H1 (cell line): ENCODE measurements at regions not wholly inside any gene's neighbourhood (a gene's known extent, or its start where the extent isn't known, plus 50 kb on each side); places are given as distances from the start of the nearest gene placed in this dataset.

Source experiments
- BRCA1 ChIP-seq: IDR thresholded peaks from 2 replicates; pipeline ENCODE4 v1.6.1; 2012; ENCODE audit warnings: low read depth, low read length, improper control_type of control experiment
- CTCF ChIP-seq, 3 experiments: IDR thresholded peaks; 1 replicate in 2 of 3; 2 replicates in 1 of 3; pipeline versions ENCODE4 v1.5.1 to v1.6.1; 2011; ENCODE audit warnings: low read length in 3 of 3, mild to moderate bottlenecking in 3 of 3, inconsistent platforms in 2 of 3, low read depth in 1 of 3, moderate library complexity in 1 of 3; ENCODE audit not compliant: insufficient read depth in 1 of 3; ENCODE audit errors: control extremely low read depth in 1 of 3
- POLR2A ChIP-seq, 2 experiments: IDR thresholded peaks; 1 replicate in 1 of 2; 2 replicates in 1 of 2; pipeline ENCODE4 v1.6.1; 2011; ENCODE audit warnings: low read depth in 2 of 2, low read length in 2 of 2, mild to moderate bottlenecking in 2 of 2; ENCODE audit errors: control extremely low read depth in 1 of 2
- POLR2AphosphoS5 ChIP-seq: IDR thresholded peaks from 2 replicates; pipeline ENCODE4 v1.6.1; 2011; ENCODE audit warnings: low read depth, low read length
- RAD21 ChIP-seq, 2 experiments: IDR thresholded peaks in 1 of 2; conservative IDR thresholded peaks in 1 of 2; 2 replicates each; pipeline ENCODE4 v1.6.1; 2011; ENCODE audit warnings: low read depth in 2 of 2, low read length in 2 of 2, improper control_type of control experiment in 1 of 2, inconsistent platforms in 1 of 2, mild to moderate bottlenecking in 1 of 2, moderate library complexity in 1 of 2
- RFX5 ChIP-seq: IDR thresholded peaks from 2 replicates; pipeline ENCODE4 v1.6.1; 2011; ENCODE audit warnings: low read depth, low read length, improper control_type of control experiment, borderline replicate concordance
- SP1 ChIP-seq: IDR thresholded peaks from 2 replicates; pipeline ENCODE4 v1.6.1; 2011; ENCODE audit warnings: low read depth, low read length
- TAF1 ChIP-seq: IDR thresholded peaks from 2 replicates; pipeline ENCODE4 v1.6.1; 2011; ENCODE audit warnings: mild to moderate bottlenecking, low read depth, low read length

- TF ChIP-seq BRCA1: no peak
- TF ChIP-seq POLR2AphosphoS5: no peak
- no peak for TF ChIP-seq RFX5
- TF ChIP-seq CTCF (IDR thresholded peaks at IDR 0.05; ENCODE audit: control extremely low read depth in 1 of 3, insufficient read depth in 1 of 3, low read depth in 1 of 3, low read length in 3 of 3): no peak
- TF ChIP-seq POLR2A (IDR thresholded peaks at IDR 0.05; ENCODE audit: control extremely low read depth in 1 of 2, low read depth in 2 of 2, low read length in 2 of 2): no peak
- TF ChIP-seq TAF1: no peak
- no peak for TF ChIP-seq RAD21 (IDR thresholded peaks at IDR 0.05 in 1 of 2, conservative IDR thresholded peaks at IDR 0.05 in 1 of 2; ENCODE audit: low read depth in 2 of 2, low read length in 2 of 2)
- TF ChIP-seq SP1: no peak
These were observed 139.6 kb downstream of the MYLK4 start for GRCh38 chr6:2611092-2611491.
